HAP-1 (cell line): ENCODE measurements at regions not wholly inside any gene's neighbourhood (a gene's known extent, or its start where the extent isn't known, plus 50 kb on each side); places are given as distances from the start of the nearest gene placed in this dataset.

Experiments used
- DNase-seq, 2 experiments: peaks; one replicate each; pipeline ENCODE4 v3.0.0-alpha.2; 2016 to 2020; ENCODE audit warnings: low spot score in 2 of 2
- H3K27me3 ChIP-seq: fragments of 250-450 bp; sonication (Bioruptor Pico); 2 replicates; pipeline ENCODE4 v1.5.1; 2020; ENCODE audit warnings: low read depth, mild to moderate bottlenecking, moderate library complexity
- H3K36me3 ChIP-seq: fragments of 250-450 bp; sonication (Bioruptor Pico); replicated peaks from 2 replicates; pipeline ENCODE4 v1.5.1; 2020; ENCODE audit warnings: mild to moderate bottlenecking
- H3K4me1 ChIP-seq: fragments of 250-450 bp; sonication (Bioruptor Pico); 2 replicates; pipeline ENCODE4 v1.5.1; 2020; ENCODE audit warnings: mild to moderate bottlenecking
- H3K4me3 ChIP-seq: fragments of 250-450 bp; sonication (Bioruptor Pico); 2 replicates; pipeline ENCODE4 v1.5.1; 2020; ENCODE audit warnings: mild to moderate bottlenecking, moderate library complexity
- H3K9me3 ChIP-seq: fragments of 250-450 bp; sonication (Bioruptor Pico); 2 replicates; pipeline ENCODE4 v1.5.1; 2020; ENCODE audit warnings: mild to moderate bottlenecking, moderate library complexity
- in situ Hi-C: fragments of 300-500 bp; cut with MboI; formaldehyde crosslinking; loops from 3 replicates; pipeline ENCODE4 v1.14.3; 2020; ENCODE audit warnings: low sequenced_read_pairs, inconsistent platforms, mixed read lengths

DNA sequence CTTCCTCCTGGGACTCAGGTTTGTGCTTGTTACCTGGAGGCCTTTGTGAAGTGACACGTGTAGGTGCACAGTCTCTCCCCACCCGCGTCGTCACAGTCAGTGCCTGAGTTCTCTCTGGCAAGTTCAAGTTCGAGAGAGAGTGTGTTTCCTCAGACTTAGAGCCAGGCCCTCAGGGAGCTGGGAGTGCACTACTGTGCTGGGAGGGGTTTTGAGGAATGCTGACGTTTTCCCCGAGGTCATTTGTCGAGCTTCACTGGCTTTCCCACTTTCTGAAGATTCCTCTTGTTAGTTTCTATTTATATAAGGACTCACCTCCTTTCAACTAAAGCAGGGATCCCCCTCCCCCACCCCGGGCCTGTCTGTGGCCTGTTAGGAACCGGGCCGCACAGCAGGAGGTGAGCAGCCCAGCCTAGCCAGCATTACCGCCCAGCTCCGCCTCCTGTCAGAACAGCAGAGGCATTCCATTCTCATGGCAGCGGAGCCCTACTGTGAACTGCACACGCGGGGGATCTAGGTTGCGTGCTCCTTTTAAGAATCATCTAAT, 209.2 kb downstream of the DIRAS2 start:
- Histone ChIP-seq H3K9me3 (no peaks in the 10 kb centered on the region), H3K36me3 (no peaks in the 10 kb centered on the region), H3K4me3 (no peak overlapping the region), H3K4me1 (no peaks in the 10 kb centered on the region), H3K27me3 (no peaks in the 10 kb centered on the region)
- in situ Hi-C loops, result no loop called here
- DNase-seq, result peak in 1 of 2 experiments; percentile 27

DNA sequence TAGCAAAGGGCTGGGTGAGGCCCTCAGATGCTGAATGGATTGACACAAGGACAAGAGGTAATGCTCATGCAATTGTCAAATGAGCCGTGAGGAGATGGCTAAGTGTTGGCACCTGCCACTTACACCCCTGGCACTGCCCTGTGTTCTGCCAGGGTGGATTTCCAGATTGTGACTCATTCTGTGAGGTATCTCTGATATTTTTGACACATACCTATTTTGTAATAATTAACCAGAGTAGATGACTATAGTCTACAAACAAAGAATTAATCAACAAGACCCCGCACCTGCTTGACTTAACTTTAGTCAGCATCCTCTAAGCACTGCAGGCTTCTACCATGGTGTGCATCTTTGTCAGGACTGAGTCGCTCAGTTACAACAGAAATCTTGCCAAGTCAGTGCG, 200.8 kb downstream of the DIRAS2 start:
- H3K27me3 ChIP-seq, result no peaks in the 10 kb centered on the region
- no peaks in the 10 kb centered on the region for H3K4me1 ChIP-seq
- no peaks in the 10 kb centered on the region for H3K36me3 ChIP-seq
- in situ Hi-C loops, result no loop called here
- no peaks in the 10 kb centered on the region; the same call in 1 of the 2 replicates for H3K9me3 ChIP-seq
- no peak overlapping the region for H3K4me3 ChIP-seq
- no peak for DNase-seq

DNA sequence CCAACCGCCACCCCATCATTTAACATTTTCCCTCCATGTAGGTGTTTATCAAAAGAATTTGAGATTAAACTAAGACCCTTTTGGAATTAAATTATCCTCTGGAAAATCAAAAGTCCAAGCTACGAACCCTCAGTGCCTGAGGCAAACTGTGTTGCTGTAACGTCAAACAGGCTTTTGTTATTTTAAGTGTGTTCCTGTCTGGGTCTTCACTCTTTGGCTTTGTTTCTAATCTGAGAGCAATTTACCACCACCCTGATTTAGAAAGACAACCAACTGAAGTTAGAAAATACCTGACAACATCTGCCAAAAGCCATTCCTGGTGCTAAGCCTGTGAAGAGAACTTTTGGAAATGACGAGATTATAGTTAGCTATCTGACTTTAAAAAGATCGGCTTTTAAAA, 199.9 kb downstream of the DIRAS2 start:
- H3K36me3 ChIP-seq, result no peaks in the 10 kb centered on the region
- H3K9me3 ChIP-seq, result no peaks in the 10 kb centered on the region; the same call in 1 of the 2 replicates
- in situ Hi-C loops, result no loop called here
- H3K4me3 ChIP-seq, result no peak overlapping the region
- H3K27me3 ChIP-seq, result no peaks in the 10 kb centered on the region
- no peaks in the 10 kb centered on the region for H3K4me1 ChIP-seq
- DNase-seq, result peak in 1 of 2 experiments; percentile 42

GRCh38 chr9:90444609-90445204, 197.9 kb downstream of the DIRAS2 start:
- no peaks in the 10 kb centered on the region for H3K36me3 ChIP-seq
- no peak overlapping the region for H3K4me3 ChIP-seq
- no peaks in the 10 kb centered on the region for H3K27me3 ChIP-seq
- no peaks in the 10 kb centered on the region for H3K9me3 ChIP-seq
- in situ Hi-C loops, result no loop called here
- H3K4me1 ChIP-seq, result no peaks in the 10 kb centered on the region
- DNase-seq, result no peak

DNA sequence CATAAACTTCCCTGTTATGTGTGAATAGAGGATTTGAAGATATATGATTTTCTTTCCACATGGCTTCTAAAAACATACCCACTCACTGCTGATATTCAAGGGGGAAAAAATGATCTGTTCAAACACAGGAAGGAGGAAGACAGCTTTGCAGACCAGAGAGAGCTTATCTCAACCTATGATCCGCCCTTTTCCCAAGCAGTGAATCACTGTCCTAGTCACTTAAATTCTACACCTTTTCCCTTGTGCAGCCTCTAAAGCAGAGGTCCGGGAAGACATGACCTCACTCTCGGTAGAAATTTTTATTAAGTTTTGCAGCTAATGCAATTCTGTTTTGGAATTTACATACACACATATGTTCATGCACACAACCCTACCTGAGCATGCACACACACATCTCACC, 197.2 kb downstream of the DIRAS2 start:
- no peak for DNase-seq
- no peak overlapping the region for H3K4me3 ChIP-seq
- H3K36me3 ChIP-seq, result no peaks in the 10 kb centered on the region
- H3K9me3 ChIP-seq, result no peaks in the 10 kb centered on the region
- no peaks in the 10 kb centered on the region for H3K4me1 ChIP-seq
- in situ Hi-C loops, result no loop called here
- H3K27me3 ChIP-seq, result no peaks in the 10 kb centered on the region

DNA sequence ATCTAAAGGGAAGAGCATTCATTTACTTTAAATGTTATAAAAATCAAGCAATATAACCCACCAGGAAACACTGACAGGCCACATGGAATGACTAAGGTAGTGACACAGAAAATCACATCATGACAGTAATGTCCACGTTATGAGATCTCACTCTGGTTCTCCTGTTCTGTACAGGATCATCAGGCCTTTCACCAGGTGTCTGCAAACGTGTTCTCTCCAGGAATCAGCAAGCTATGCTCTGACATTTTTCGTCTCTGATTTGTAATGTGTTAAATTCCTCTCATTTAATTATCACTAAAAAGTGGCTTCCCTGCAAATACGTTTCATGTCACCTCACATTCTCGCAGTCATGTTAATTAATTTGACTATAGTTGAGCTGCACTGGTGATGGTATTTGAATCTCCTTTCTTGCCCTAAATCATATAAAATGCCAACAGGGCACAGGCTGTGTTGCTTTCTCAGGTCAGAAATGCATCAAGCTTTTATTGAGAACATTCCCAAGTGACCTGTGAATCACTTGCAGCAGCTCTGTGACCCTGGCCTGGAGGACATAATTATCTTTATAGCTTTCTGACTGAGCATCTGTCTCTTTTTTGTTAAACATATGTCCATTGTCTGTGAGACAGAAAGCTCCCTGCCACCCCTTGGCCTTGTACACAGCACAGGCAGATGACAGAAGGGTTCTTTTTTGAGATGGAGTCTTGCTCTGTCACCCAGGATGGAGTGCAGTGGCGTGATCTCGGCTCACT, 196.2 kb downstream of the DIRAS2 start:
- no peak overlapping the region for H3K4me3 ChIP-seq
- no peaks in the 10 kb centered on the region for H3K4me1 ChIP-seq
- no peaks in the 10 kb centered on the region for H3K36me3 ChIP-seq
- H3K9me3 ChIP-seq, result no peaks in the 10 kb centered on the region
- H3K27me3 ChIP-seq, result no peaks in the 10 kb centered on the region
- in situ Hi-C loops, result no loop called here
- DNase-seq, result no peak

- Histone ChIP-seq H3K4me3 (no peak overlapping the region), H3K36me3 (no peaks in the 10 kb centered on the region), H3K9me3 (no peaks in the 10 kb centered on the region), H3K4me1 (no peaks in the 10 kb centered on the region), H3K27me3 (no peaks in the 10 kb centered on the region)
- DNase-seq, result no peak
- in situ Hi-C loops, result no loop called here
Observed at GRCh38 chr9:90447773-90448172, 194.9 kb downstream of the DIRAS2 start.

- Histone ChIP-seq H3K27me3 (no peaks in the 10 kb centered on the region), H3K36me3 (no peaks in the 10 kb centered on the region), H3K4me3 (no peak overlapping the region), H3K9me3 (no peaks in the 10 kb centered on the region), H3K4me1 (no peaks in the 10 kb centered on the region)
- DNase-seq, result no peak
- in situ Hi-C loops, result no loop called here
Observed at GRCh38 chr9:90449213-90449925, 193.3 kb downstream of the DIRAS2 start.

DNA sequence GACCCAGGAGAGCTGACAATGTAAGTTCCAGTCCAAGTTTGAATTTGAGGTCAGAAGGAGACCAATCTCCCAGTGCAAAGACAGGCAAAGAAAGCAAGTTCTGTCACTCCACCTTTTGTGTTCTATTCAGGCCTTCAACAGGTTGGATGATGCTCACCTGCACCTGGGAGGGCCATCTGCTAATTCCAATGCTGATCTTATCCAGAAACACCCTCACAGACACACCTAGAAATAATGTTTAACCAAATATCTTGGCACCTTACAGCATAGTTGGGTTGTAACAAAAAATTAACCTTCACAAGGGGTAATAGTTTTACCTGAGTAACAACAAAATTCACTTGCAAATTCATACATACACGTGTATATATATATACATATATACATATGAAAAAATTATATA, 190.8 kb downstream of the DIRAS2 start:
- Histone ChIP-seq H3K9me3 (no peaks in the 10 kb centered on the region), H3K36me3 (no peaks in the 10 kb centered on the region), H3K4me3 (no peak overlapping the region), H3K4me1 (no peaks in the 10 kb centered on the region), H3K27me3 (no peaks in the 10 kb centered on the region)
- in situ Hi-C loops, result no loop called here
- no peak for DNase-seq

- Histone ChIP-seq H3K9me3 (no peaks in the 10 kb centered on the region), H3K4me3 (no peak overlapping the region), H3K4me1 (no peaks in the 10 kb centered on the region), H3K36me3 (no peaks in the 10 kb centered on the region), H3K27me3 (no peaks in the 10 kb centered on the region)
- DNase-seq, result no peak
- in situ Hi-C loops, result no loop called here
Observed at GRCh38 chr9:90455316-90455715, 187.3 kb downstream of the DIRAS2 start.

DNA sequence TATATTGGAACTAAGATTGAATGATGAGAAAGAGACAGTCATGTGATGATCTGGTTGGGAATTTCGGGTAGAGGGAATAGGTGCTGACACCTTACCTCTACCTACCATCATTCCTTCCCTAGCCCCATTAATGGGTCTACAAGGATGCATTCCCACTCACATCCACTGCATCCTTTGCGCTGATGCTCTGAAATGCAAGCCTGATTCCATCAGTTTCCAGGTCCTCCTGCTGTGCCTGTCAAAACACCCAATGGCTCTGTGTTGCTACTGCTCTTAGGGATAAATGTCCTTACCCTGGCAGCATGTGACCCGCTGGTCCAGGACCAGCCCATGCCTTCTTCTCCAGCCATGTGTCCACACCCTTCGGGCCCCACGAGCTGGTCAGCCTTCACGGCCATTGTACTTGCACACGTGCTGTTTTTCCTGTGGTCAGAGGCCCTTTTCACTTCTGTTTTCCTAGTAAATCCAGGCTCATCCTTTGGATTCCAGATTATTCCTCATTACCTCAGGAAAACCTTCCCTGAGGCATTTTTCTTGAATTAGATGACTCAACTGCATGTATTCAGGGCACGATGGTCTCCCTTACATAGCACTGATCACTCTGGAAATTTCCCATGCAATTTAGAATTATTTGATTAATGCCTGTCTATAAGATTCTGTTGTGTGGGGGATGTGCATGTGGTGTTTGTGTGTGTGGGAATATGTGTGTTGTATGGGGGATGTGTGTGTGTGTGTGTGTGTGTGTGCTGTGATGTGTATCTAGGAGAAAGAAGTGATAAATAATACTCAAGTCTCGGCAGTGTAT, 185.0 kb downstream of the DIRAS2 start:
- in situ Hi-C loops, result no loop called here
- Histone ChIP-seq H3K4me1 (no peaks in the 10 kb centered on the region), H3K9me3 (no peaks in the 10 kb centered on the region), H3K27me3 (no peaks in the 10 kb centered on the region), H3K36me3 (no peaks in the 10 kb centered on the region), H3K4me3 (no peak overlapping the region)
- DNase-seq, result no peak

GRCh38 chr9:90458485-90458884, 184.1 kb downstream of the DIRAS2 start:
- H3K4me3 ChIP-seq, result no peak overlapping the region
- no peaks in the 10 kb centered on the region for H3K4me1 ChIP-seq
- in situ Hi-C loops, result no loop called here
- H3K36me3 ChIP-seq, result no peaks in the 10 kb centered on the region
- H3K9me3 ChIP-seq, result no peaks in the 10 kb centered on the region
- no peak for DNase-seq
- no peaks in the 10 kb centered on the region for H3K27me3 ChIP-seq

GRCh38 chr9:90459321-90459720, 183.3 kb downstream of the DIRAS2 start:
- no peaks in the 10 kb centered on the region for H3K27me3 ChIP-seq
- in situ Hi-C loops, result no loop called here
- H3K9me3 ChIP-seq, result no peaks in the 10 kb centered on the region
- H3K4me3 ChIP-seq, result no peak overlapping the region
- no peak for DNase-seq
- H3K36me3 ChIP-seq, result no peaks in the 10 kb centered on the region
- no peaks in the 10 kb centered on the region for H3K4me1 ChIP-seq
